ENCODE measurements at regions not wholly inside any gene's neighbourhood (a gene's known extent, or its start where the extent isn't known, plus 50 kb on each side); places are given as distances from the start of the nearest gene placed in this dataset.

DNA sequence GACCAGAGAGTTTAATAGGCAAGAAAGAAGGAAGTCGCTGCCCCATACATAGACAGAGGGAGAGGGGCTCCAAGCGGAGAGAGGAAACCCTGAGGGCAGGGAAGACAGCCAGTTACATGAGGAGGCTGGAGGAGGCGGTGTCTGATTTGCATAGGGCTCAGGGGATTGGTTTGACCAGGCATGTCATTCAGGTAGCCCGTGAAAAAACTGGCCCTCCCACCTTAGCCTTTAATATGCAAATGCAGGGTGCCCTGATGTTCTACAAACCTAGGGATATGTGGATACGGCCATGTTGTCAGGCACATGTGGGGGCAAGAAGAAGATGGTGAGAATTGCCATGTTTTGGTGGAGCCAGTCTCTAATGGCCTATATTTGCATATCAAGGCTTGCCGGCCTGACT is 1461.6 kb downstream of the PCDH9 start (continued):
- TF ChIP-seq, protein P1, sequence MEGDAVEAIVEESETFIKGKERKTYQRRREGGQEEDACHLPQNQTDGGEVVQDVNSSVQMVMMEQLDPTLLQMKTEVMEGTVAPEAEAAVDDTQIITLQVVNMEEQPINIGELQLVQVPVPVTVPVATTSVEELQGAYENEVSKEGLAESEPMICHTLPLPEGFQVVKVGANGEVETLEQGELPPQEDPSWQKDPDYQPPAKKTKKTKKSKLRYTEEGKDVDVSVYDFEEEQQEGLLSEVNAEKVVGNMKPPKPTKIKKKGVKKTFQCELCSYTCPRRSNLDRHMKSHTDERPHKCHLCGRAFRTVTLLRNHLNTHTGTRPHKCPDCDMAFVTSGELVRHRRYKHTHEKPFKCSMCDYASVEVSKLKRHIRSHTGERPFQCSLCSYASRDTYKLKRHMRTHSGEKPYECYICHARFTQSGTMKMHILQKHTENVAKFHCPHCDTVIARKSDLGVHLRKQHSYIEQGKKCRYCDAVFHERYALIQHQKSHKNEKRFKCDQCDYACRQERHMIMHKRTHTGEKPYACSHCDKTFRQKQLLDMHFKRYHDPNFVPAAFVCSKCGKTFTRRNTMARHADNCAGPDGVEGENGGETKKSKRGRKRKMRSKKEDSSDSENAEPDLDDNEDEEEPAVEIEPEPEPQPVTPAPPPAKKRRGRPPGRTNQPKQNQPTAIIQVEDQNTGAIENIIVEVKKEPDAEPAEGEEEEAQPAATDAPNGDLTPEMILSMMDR (IDR thresholded peaks at IDR 0.05): no peak
- TF ChIP-seq CREB1 (CRISPR knock-in tag; IDR thresholded peaks at IDR 0.05): no peak

DNA sequence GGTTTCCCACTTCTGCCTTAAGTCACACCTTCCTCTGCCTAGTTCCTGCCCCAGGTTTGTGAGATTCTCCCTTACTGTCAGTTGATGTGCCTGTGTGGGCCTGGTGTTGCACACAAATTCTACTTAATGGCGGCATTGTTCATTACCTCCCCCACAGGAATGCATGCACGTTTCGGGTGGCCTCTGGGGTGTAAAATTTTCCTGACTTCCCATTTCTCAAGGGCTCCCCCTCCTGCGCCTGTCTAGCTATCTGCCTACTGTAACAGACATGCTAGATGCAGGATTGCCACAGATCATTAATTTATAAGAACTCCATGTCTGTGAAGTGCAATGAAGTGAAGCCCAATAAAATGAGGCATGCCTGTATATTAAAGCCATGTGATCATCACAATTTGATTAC is 1466.3 kb downstream of the PCDH9 start:
- ATAC-seq: no peak
- Mint-ChIP-seq H3K9me3 (peaks cover 17% of the 10 kb centered on the region), H3K27me3 (ENCODE audit: low read depth) (no peaks in the 10 kb centered on the region), H3K4me3 (no peak overlapping the region), H3K4me1 (peaks cover 8% of the 10 kb centered on the region), H3K36me3 (no peaks in the 10 kb centered on the region), H3K27ac (no peak overlapping the region)
- CTCF ChIA-PET: no interaction called here
- TF ChIP-seq ZNF423 (CRISPR knock-in tag; IDR thresholded peaks at IDR 0.05) (no peak), PRRX2 (CRISPR knock-in tag; IDR thresholded peaks at IDR 0.05) (no peak), GABPB1 (CRISPR knock-in tag; IDR thresholded peaks at IDR 0.05) (no peak), ATF1 (CRISPR knock-in tag; IDR thresholded peaks at IDR 0.05) (no peak), ELF4 (CRISPR knock-in tag; IDR thresholded peaks at IDR 0.05; ENCODE audit: low read depth) (no peak), JUN (CRISPR knock-in tag; IDR thresholded peaks at IDR 0.05) (no peak), EMX1 (CRISPR knock-in tag; IDR thresholded peaks at IDR 0.05) (no peak), FOXK1 (CRISPR knock-in tag; IDR thresholded peaks at IDR 0.05) (no peak), ZBTB21 (CRISPR knock-in tag; IDR thresholded peaks at IDR 0.05; ENCODE audit: borderline replicate concordance) (no peak)
- TF ChIP-seq, protein P2, sequence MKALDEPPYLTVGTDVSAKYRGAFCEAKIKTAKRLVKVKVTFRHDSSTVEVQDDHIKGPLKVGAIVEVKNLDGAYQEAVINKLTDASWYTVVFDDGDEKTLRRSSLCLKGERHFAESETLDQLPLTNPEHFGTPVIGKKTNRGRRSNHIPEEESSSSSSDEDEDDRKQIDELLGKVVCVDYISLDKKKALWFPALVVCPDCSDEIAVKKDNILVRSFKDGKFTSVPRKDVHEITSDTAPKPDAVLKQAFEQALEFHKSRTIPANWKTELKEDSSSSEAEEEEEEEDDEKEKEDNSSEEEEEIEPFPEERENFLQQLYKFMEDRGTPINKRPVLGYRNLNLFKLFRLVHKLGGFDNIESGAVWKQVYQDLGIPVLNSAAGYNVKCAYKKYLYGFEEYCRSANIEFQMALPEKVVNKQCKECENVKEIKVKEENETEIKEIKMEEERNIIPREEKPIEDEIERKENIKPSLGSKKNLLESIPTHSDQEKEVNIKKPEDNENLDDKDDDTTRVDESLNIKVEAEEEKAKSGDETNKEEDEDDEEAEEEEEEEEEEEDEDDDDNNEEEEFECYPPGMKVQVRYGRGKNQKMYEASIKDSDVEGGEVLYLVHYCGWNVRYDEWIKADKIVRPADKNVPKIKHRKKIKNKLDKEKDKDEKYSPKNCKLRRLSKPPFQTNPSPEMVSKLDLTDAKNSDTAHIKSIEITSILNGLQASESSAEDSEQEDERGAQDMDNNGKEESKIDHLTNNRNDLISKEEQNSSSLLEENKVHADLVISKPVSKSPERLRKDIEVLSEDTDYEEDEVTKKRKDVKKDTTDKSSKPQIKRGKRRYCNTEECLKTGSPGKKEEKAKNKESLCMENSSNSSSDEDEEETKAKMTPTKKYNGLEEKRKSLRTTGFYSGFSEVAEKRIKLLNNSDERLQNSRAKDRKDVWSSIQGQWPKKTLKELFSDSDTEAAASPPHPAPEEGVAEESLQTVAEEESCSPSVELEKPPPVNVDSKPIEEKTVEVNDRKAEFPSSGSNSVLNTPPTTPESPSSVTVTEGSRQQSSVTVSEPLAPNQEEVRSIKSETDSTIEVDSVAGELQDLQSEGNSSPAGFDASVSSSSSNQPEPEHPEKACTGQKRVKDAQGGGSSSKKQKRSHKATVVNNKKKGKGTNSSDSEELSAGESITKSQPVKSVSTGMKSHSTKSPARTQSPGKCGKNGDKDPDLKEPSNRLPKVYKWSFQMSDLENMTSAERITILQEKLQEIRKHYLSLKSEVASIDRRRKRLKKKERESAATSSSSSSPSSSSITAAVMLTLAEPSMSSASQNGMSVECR (CRISPR knock-in tag; IDR thresholded peaks at IDR 0.05; ENCODE audit: borderline replicate concordance): no peak
- TF ChIP-seq, protein P3, sequence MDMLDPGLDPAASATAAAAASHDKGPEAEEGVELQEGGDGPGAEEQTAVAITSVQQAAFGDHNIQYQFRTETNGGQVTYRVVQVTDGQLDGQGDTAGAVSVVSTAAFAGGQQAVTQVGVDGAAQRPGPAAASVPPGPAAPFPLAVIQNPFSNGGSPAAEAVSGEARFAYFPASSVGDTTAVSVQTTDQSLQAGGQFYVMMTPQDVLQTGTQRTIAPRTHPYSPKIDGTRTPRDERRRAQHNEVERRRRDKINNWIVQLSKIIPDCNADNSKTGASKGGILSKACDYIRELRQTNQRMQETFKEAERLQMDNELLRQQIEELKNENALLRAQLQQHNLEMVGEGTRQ (CRISPR knock-in tag; IDR thresholded peaks at IDR 0.05): no peak
- TF ChIP-seq, protein P4, sequence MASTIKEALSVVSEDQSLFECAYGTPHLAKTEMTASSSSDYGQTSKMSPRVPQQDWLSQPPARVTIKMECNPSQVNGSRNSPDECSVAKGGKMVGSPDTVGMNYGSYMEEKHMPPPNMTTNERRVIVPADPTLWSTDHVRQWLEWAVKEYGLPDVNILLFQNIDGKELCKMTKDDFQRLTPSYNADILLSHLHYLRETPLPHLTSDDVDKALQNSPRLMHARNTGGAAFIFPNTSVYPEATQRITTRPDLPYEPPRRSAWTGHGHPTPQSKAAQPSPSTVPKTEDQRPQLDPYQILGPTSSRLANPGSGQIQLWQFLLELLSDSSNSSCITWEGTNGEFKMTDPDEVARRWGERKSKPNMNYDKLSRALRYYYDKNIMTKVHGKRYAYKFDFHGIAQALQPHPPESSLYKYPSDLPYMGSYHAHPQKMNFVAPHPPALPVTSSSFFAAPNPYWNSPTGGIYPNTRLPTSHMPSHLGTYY (CRISPR knock-in tag; IDR thresholded peaks at IDR 0.05): no peak
- TF ChIP-seq, protein P5, sequence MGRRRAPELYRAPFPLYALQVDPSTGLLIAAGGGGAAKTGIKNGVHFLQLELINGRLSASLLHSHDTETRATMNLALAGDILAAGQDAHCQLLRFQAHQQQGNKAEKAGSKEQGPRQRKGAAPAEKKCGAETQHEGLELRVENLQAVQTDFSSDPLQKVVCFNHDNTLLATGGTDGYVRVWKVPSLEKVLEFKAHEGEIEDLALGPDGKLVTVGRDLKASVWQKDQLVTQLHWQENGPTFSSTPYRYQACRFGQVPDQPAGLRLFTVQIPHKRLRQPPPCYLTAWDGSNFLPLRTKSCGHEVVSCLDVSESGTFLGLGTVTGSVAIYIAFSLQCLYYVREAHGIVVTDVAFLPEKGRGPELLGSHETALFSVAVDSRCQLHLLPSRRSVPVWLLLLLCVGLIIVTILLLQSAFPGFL (CRISPR knock-in tag; IDR thresholded peaks at IDR 0.05; ENCODE audit: borderline replicate concordance): no peak
- POLR2A ChIA-PET: no interaction called here
- DNase-seq (ENCODE audit: low spot score): no peak

DNA sequence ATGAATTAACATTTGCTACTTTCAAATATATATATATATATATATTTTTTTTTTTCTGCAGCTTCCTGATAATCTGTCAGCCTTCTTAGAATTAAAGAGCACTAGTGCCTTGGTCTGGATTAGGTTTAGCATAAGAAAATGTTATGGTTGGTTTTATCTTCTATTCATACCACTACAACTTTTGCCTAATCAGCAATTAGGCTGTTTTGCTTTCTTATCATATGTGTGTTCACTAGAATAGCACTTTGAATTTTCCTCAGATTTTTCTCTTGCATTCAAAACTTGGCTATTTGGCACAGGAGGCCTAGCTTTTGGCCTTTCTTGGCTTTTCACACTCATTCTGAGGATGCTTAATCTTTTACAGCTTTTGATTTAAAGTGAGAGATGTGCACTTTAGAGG is 1468.1 kb downstream of the PCDH9 start:
- TF ChIP-seq CBFB (CRISPR knock-in tag; IDR thresholded peaks at IDR 0.05; ENCODE audit: low read depth) (no peak), ZNF317 (CRISPR knock-in tag; IDR thresholded peaks at IDR 0.05; ENCODE audit: borderline replicate concordance, low read depth) (no peak), NFATC4 (CRISPR knock-in tag; IDR thresholded peaks at IDR 0.05) (no peak)
- no peak overlapping the region for H3K4me3 Mint-ChIP-seq
- H3K27me3 Mint-ChIP-seq (ENCODE audit: low read depth): no peaks in the 10 kb centered on the region
- POLR2A ChIA-PET: no interaction called here
- H3K4me1 Mint-ChIP-seq: no peaks in the 10 kb centered on the region
- H3K27ac Mint-ChIP-seq: no peak overlapping the region
- CTCF ChIA-PET: no interaction called here
- no peak for ATAC-seq
- peaks cover 24% of the 10 kb centered on the region for H3K9me3 Mint-ChIP-seq
- DNase-seq (ENCODE audit: low spot score): no peak
- peaks cover 6% of the 10 kb centered on the region for H3K36me3 Mint-ChIP-seq
